ENCODE measurements at regions not wholly inside any gene's neighbourhood (a gene's known extent, or its start where the extent isn't known, plus 50 kb on each side); places are given as distances from the start of the nearest gene placed in this dataset.

DNA sequence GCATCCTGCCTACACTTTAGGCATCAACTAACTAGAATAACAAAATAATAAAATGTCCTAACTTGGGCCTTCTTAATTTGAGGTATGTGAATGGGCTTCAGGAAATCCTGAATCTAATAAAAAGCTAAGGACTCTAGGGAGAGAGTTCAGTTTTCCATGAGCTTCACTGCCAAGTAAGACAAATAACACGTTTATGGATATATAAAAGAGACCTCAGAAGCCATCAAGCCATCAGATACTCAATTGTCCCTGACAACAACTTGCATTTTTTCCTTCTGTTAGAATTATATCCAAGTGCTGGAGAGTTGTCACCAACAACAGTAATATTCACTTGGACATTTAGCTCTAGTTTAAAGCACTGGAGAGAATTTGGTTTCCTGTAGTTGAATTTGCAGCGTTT is 102.4 kb upstream of the IGSF10 start:
- Histone ChIP-seq H3K4me3 (ENCODE audit: low read length in 3 of 3) (no peak overlapping the region), H3K9me3 (ENCODE audit: control insufficient read depth in 2 of 3, insufficient read depth in 1 of 3, low read length in 3 of 3) (no peaks in the 10 kb centered on the region), H3K9ac (ENCODE audit: low read length in 3 of 3) (no peak overlapping the region), H3K4me1 (ENCODE audit: control insufficient read depth in 2 of 3, insufficient read depth in 2 of 3, low read depth in 1 of 3, low read length in 3 of 3) (no peaks in the 10 kb centered on the region), H3K27ac (ENCODE audit: low read depth in 2 of 2, low read length in 2 of 2) (no peak overlapping the region), H3K27me3 (ENCODE audit: control insufficient read depth, insufficient read depth, low read length) (no peaks in the 10 kb centered on the region), H3K36me3 (ENCODE audit: control insufficient read depth in 2 of 3, insufficient read depth in 3 of 3, low read length in 3 of 3) (no peaks in the 10 kb centered on the region)
- FAIRE-seq: no peak
- intact Hi-C loops (cut with DNase I): no loop called here
- TF ChIP-seq, protein P1, sequence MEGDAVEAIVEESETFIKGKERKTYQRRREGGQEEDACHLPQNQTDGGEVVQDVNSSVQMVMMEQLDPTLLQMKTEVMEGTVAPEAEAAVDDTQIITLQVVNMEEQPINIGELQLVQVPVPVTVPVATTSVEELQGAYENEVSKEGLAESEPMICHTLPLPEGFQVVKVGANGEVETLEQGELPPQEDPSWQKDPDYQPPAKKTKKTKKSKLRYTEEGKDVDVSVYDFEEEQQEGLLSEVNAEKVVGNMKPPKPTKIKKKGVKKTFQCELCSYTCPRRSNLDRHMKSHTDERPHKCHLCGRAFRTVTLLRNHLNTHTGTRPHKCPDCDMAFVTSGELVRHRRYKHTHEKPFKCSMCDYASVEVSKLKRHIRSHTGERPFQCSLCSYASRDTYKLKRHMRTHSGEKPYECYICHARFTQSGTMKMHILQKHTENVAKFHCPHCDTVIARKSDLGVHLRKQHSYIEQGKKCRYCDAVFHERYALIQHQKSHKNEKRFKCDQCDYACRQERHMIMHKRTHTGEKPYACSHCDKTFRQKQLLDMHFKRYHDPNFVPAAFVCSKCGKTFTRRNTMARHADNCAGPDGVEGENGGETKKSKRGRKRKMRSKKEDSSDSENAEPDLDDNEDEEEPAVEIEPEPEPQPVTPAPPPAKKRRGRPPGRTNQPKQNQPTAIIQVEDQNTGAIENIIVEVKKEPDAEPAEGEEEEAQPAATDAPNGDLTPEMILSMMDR (IDR thresholded peaks at IDR 0.05; ENCODE audit: borderline replicate concordance, extremely low read depth, insufficient read depth): no peak
- no peak for DNase-seq

GRCh38 chr3:151562891-151563290 is 102.0 kb upstream of the IGSF10 start:
- no peak for FAIRE-seq
- intact Hi-C loops (cut with DNase I): no loop called here

GRCh38 chr3:151561878-151562277 is 101.0 kb upstream of the IGSF10 start:
- no peaks in the 10 kb centered on the region for H3K36me3 ChIP-seq (ENCODE audit: control insufficient read depth in 2 of 3, insufficient read depth in 3 of 3, low read length in 3 of 3)
- H3K27ac ChIP-seq (ENCODE audit: low read depth in 2 of 2, low read length in 2 of 2): no peak overlapping the region
- no peak overlapping the region for H3K9ac ChIP-seq (ENCODE audit: low read length in 3 of 3)
- H3K4me3 ChIP-seq (ENCODE audit: low read length in 3 of 3): no peak overlapping the region
- H3K27me3 ChIP-seq (ENCODE audit: control insufficient read depth, insufficient read depth, low read length): no peaks in the 10 kb centered on the region
- no peaks in the 10 kb centered on the region for H3K9me3 ChIP-seq (ENCODE audit: control insufficient read depth in 2 of 3, insufficient read depth in 1 of 3, low read length in 3 of 3)
- FAIRE-seq (no peak), DNase-seq (no peak)
- H3K4me1 ChIP-seq (ENCODE audit: control insufficient read depth in 2 of 3, insufficient read depth in 2 of 3, low read depth in 1 of 3, low read length in 3 of 3): no peaks in the 10 kb centered on the region
- intact Hi-C loops (cut with DNase I): no loop called here
- TF ChIP-seq, protein P1 (IDR thresholded peaks at IDR 0.05; ENCODE audit: borderline replicate concordance, extremely low read depth, insufficient read depth): no peak

More at GRCh38 chr3:151562891-151563290, 102.0 kb upstream of the IGSF10 start:
- DNase-seq: no peak
- Histone ChIP-seq H3K36me3 (ENCODE audit: control insufficient read depth in 2 of 3, insufficient read depth in 3 of 3, low read length in 3 of 3) (no peaks in the 10 kb centered on the region), H3K27me3 (ENCODE audit: control insufficient read depth, insufficient read depth, low read length) (no peaks in the 10 kb centered on the region), H3K4me1 (ENCODE audit: control insufficient read depth in 2 of 3, insufficient read depth in 2 of 3, low read depth in 1 of 3, low read length in 3 of 3) (no peaks in the 10 kb centered on the region), H3K27ac (ENCODE audit: low read depth in 2 of 2, low read length in 2 of 2) (no peak overlapping the region), H3K9me3 (ENCODE audit: control insufficient read depth in 2 of 3, insufficient read depth in 1 of 3, low read length in 3 of 3) (no peaks in the 10 kb centered on the region), H3K4me3 (ENCODE audit: low read length in 3 of 3) (no peak overlapping the region), H3K9ac (ENCODE audit: low read length in 3 of 3) (no peak overlapping the region)
- TF ChIP-seq, protein P1 (IDR thresholded peaks at IDR 0.05; ENCODE audit: borderline replicate concordance, extremely low read depth, insufficient read depth): no peak

DNA sequence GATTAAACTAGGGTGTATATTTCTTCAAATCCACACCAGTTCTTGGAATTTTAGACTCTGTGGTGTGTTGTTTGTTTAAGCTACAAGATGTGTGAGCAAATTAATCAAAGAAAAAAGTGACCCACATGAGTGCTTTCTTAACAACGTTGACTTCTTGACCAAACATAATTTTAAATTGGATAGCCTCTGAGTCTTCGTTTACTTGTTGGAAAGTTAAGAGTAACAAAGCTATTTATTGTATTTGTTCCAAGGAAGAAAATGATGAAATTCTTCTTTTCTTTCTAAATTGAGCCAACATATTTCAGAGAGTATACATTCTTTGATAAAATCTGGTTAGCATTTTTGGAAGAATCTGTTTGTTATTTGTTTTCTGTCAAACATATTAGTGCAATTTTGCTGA is 99.9 kb upstream of the IGSF10 start:
- Histone ChIP-seq H3K27ac (ENCODE audit: low read depth in 2 of 2, low read length in 2 of 2) (no peak overlapping the region), H3K9me3 (ENCODE audit: control insufficient read depth in 2 of 3, insufficient read depth in 1 of 3, low read length in 3 of 3) (no peaks in the 10 kb centered on the region), H3K36me3 (ENCODE audit: control insufficient read depth in 2 of 3, insufficient read depth in 3 of 3, low read length in 3 of 3) (no peaks in the 10 kb centered on the region), H3K4me1 (ENCODE audit: control insufficient read depth in 2 of 3, insufficient read depth in 2 of 3, low read depth in 1 of 3, low read length in 3 of 3) (no peaks in the 10 kb centered on the region), H3K4me3 (ENCODE audit: low read length in 3 of 3) (no peak overlapping the region), H3K27me3 (ENCODE audit: control insufficient read depth, insufficient read depth, low read length) (no peaks in the 10 kb centered on the region), H3K9ac (ENCODE audit: low read length in 3 of 3) (no peak overlapping the region)
- no peak for FAIRE-seq
- TF ChIP-seq, protein P1 (IDR thresholded peaks at IDR 0.05; ENCODE audit: borderline replicate concordance, extremely low read depth, insufficient read depth): no peak
- intact Hi-C loops (cut with DNase I): no loop called here
- DNase-seq: no peak

All from kidney (tissue), 13 donors.